GM21529 (cell line): ENCODE measurements at regions not wholly inside any gene's neighbourhood (a gene's known extent, or its start where the extent isn't known, plus 50 kb on each side); places are given as distances from the start of the nearest gene placed in this dataset.
"Not testable (repeated sequence)": the region's sequence is repeated elsewhere in the genome, so short reads cannot be mapped to it uniquely, and the experiment has no call there.

Source experiments
- ATAC-seq: cut with Tn5 transposase; IDR thresholded peaks from one replicate; pipeline ENCODE4 v1.9.1; 2021; ENCODE audit not compliant: unreplicated experiment

DNA sequence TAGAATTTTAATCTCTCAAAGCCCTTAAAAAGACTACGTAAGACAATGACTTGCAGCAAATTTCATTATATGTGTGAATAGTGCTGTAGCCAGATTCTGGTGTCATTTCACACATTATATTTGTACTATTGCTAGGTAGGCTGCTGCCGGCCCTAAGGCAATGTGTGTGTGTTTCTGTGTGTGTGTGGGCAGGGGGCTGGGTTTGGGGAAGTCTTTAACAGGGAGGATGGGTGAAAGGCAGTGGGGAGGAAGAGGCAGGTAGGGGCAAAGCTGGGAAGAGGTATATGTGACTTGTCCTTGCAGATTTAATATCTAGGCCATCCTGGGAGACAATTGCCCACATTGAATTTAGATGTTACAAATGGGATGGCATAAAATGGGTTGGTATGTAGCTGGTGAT is 130.8 kb downstream of the MACIR start:
- no peak for ATAC-seq

DNA sequence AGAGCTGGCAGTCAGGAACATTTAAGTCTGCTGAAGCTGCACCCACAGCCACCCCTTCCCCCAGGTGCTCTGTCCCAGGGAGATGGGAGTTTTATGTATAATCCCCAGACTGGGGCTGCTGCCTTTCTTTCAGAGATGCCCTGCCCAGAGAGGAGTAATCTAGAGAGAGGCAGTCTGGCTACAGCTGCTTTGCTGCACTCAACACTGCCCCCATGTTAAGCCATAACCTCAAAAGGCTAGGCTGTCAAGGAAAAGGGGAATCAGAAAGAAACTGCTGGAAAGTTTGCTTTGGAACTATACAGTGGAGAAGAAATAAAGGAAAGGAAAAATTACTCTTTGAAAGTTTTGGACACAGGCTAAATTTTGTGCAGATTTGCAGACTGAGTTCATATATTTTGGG is 127.2 kb downstream of the MACIR start:
- no peak for ATAC-seq

DNA sequence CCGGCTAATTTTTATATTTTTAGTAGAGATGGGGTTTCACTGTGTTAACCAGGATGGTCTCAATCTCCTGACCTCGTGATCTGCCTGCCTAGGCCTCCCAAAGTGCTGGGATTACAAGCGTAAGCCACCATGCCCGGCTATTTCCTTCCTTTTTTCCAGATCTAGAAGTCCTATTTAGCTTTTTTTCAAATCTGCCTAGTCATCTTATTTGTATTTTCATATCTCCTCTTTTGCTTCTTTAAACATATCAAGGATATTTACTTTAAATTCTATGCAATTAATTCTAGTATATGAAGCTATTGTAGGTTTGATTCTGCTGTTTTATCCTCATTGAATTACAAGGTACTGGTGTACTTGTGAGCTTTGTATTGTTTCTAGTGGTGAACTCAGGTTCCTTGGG is 119.1 kb downstream of the MACIR start:
- not testable (repeated sequence) for ATAC-seq

- ATAC-seq, result no peak
Measured at GRCh38 chr5:103375863-103376591, 117.5 kb downstream of the MACIR start.

DNA sequence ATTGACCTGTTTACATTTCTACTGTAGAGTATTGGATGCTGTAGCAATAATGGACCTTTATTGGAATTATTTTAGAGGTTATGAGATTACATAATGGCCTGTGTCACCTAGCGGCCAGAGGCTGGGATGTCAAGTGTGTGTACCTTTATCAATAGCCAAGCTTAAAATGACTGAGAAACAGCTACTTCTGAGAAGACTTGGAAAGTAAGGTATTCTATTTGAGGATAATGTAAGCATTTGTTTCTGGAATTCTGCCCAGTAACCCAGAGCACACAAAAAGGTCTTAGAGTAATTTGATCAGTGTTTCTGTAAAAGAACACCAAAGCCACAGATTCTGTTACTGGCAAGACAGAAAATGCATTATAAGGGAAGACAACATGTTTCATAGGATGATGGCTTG is 116.8 kb downstream of the MACIR start:
- ATAC-seq, result peak; percentile 56

DNA sequence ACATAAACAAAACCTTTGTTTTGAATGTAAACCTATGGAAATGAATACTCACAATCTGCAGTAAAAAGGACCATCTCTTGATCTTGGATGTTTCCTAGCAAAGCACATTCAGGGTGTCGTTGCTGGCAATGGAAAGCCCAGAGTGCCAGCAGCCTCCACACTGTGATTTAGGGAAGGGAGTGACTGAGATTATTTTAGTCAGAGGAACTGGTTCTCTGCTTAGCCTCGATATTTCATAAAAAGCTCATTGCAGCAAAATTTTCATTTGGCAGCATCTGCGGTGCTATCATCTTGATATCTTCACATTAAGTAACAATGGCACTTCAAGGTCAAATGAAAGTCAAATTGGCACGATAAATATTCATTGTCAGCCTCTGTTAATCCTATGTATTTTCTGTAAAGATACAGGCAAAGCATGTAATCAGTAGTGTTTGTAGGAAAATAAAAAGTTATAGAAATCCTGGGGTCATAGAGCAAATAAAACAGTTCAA is 116.0 kb downstream of the MACIR start:
- ATAC-seq, result no peak

DNA sequence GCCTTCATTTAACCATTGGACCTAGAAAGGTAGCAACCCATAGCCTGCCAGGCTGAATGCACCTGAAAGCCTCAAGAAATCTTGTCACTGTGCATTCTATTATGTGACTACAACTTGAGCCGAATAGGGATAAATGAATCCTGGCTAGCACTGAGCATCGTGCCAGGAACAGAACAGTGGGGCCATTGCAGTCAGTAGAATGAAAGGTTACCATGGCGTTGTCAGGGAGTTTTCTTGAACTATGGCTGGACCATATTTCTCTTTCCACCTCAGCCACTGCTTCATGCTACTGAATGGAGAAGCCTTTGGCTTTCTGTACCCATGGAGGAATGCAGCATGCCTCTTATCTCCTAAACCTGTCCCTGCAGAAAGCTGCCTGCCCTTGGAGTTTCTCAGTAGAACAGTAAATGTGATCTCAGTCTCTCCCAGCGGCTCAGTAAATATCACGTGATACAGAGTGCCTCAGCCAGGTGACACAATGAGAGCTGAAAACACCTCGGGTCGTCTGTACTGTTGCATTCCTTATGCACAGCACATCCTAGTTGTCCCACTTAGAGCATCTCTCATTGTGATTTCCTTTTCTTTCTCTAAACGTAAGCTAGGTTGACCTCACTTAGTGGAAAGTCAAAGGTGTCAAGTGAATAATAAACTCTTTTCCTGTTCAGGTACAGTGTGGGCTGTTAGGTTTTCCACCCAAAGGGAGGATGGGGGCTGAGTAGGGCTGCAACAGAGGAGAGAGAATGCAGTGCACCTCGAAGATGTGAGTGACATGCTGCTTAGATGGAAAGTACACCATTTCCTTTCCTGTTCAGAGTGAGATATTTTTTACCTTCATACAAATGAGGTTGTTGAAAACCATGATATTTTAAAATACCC is 115.3 kb downstream of the MACIR start:
- no peak for ATAC-seq

DNA sequence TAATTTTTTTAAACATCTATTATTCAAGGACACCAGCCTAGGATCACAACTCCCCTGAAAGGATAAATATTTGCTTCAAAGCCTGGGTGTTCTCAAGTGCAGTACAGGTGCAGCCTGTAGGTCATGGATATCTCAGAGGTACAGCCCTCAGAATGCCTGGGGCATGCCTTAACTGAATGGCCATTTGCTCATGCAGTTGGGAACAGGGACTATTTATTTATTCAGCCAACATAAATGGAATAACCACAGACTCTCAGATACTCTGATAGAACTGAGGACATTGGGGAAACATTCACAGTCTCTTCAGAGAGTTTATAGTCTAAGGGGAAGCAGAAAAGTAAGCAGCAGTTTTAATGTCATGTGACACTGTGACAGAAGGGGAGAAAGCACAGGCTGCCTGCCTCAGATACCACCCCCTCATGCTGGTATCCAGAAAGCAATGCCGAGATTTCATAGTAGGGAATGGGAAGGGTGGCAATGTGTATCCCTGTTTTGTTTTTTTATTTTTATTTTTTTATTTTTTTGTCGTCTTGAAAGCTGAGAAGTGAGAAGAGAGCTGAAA is 112.6 kb downstream of the MACIR start:
- no peak for ATAC-seq

GRCh38 chr5:103369125-103370120 is 110.9 kb downstream of the MACIR start:
- no peak for ATAC-seq

- ATAC-seq, result no peak
Measured at GRCh38 chr5:103367702-103368101, 109.1 kb downstream of the MACIR start.

GRCh38 chr5:103366918-103367549 is 108.5 kb downstream of the MACIR start:
- no peak for ATAC-seq

GRCh38 chr5:103364074-103364473 is 105.5 kb downstream of the MACIR start:
- no peak for ATAC-seq

GRCh38 chr5:103362211-103362610 is 103.6 kb downstream of the MACIR start:
- no peak for ATAC-seq

- no peak for ATAC-seq
Measured at GRCh38 chr5:103360475-103360874, 101.9 kb downstream of the MACIR start.

DNA sequence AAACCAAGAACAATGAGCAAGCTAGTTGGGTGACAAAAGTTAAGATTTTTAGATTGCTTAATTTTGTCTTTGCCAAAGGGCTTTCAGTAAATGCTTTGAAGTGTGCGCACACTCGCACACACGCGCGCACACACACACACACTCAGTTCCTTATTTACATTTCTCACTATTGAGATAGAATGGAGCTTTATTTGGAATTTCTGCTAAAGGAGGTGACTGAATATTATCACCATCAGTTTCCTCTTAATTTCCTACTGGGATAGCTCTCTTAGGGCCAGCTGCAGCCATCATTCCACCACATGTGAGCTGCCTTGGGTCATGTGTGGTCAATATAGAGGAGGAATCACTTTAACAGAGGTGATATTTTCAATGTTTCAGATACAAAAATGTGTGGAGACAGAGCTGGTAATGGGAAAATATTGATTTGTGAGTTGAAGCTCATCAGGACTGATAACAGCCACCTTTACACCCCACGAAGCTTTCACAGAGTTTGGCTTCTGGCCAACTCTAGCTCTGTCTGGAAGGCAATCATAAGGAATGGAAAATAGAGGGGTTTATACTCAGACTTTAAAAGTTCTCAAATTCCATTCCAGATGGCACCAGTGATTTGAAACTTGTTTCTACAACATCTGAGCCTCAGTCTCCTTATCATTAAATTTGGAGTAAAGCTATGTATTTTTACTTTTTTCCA is 99.9 kb downstream of the MACIR start:
- no peak for ATAC-seq

GRCh38 chr5:103357636-103358035 is 99.1 kb downstream of the MACIR start:
- ATAC-seq, result no peak

DNA sequence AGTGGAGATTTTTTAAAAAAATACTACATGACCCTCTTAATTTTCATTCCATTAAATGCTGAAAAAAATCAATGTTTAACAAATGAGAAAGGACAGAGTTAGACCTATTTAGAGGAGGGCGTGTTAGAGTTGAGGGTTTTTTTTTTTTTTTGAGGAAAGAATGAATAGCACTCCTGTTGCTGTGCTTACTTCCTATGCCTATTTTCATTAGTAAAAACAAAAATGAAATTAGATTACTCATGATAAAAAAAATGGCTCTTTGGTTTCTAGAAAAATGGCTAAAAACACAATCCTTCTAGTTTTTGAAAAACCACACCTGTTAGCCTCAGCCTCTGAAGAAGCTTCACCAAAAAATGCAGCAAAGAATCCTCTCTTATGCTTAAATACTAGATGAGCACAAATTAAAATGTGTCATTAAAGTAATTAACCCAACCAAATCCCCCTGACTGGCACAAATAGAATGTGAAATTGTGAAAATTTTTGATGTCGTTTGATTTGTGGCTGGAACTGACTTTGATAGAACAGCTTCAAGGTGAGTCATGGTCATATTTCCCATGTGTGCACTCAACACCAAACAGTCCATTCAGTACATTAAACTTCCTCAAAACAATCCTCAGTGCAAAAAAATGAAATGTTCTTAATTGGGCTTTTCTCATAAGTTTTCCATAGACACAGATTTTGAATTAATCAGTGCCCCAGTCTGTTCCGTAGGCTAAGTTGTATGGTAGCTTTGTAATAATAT is 98.0 kb downstream of the MACIR start:
- ATAC-seq, result no peak

DNA sequence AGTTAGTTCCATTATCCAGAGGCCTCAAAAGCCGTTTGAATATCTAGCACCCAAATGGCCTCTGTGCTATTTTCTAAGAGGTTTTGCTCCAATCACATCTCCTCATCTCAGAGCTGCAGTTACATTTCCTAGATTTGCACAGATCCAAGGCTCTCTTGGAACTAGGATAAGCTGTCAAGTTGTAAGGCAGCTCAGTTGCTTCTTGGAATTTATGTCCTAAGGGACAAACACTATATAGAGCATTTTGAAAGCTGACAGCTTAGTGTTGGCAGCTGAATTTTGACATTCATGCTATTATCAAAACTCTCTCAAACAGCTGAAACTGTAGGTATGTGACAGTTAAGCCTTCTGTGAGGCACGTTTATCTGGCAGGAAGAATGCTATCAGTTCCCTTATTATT is 97.0 kb downstream of the MACIR start:
- ATAC-seq, result no peak

- ATAC-seq, result no peak
Measured at GRCh38 chr5:103354446-103354845, 95.9 kb downstream of the MACIR start.
